Endothelial cell of umbilical vein (primary cell): ENCODE measurements at regions not wholly inside any gene's neighbourhood (a gene's known extent, or its start where the extent isn't known, plus 50 kb on each side); places are given as distances from the start of the nearest gene placed in this dataset.

Source experiments
- CTCF ChIP-seq, 2 donors: IDR thresholded peaks; 1 replicate in 1 of 2; 2 replicates in 1 of 2; pipeline ENCODE4 v1.5.1; 2011; ENCODE audit warnings: low read length in 2 of 2, mild to moderate bottlenecking in 2 of 2, moderate library complexity in 2 of 2, control low read depth in 1 of 2, inconsistent platforms in 1 of 2, low read depth in 1 of 2; ENCODE audit not compliant: insufficient read depth in 1 of 2; ENCODE audit errors: extremely low read depth in 1 of 2
- EZH2 ChIP-seq: IDR thresholded peaks from 2 replicates; pipeline ENCODE4 v1.6.1; 2012; ENCODE audit warnings: borderline replicate concordance, low read depth, mild to moderate bottlenecking, moderate library complexity, low read length, inconsistent platforms; ENCODE audit not compliant: severe bottlenecking
- FOS ChIP-seq: IDR thresholded peaks from 2 replicates; pipeline ENCODE4 v1.6.1; 2011; ENCODE audit warnings: mild to moderate bottlenecking, low read length, moderate library complexity, borderline replicate concordance; ENCODE audit not compliant: insufficient read depth
- MAX ChIP-seq: IDR thresholded peaks from 2 replicates; pipeline ENCODE4 v1.6.1; 2011; ENCODE audit not compliant: insufficient read depth, insufficient read length
- POLR2A ChIP-seq: IDR thresholded peaks from 2 replicates; pipeline ENCODE4 v1.6.1; 2012; ENCODE audit warnings: low read depth, mild to moderate bottlenecking, control low read depth, low read length
- POLR2AphosphoS5 ChIP-seq: IDR thresholded peaks from 2 replicates; pipeline ENCODE4 v1.6.1; 2012; ENCODE audit warnings: low read depth, mild to moderate bottlenecking, control low read depth, low read length, moderate library complexity; ENCODE audit not compliant: insufficient read depth

- no peak for TF ChIP-seq CTCF (IDR thresholded peaks at IDR 0.05; ENCODE audit: extremely low read depth in 1 of 2, insufficient read depth in 1 of 2, low read depth in 1 of 2, low read length in 2 of 2)
- TF ChIP-seq EZH2 = no peak
- no peak for TF ChIP-seq POLR2A
- no peak for TF ChIP-seq FOS
- no peak for TF ChIP-seq MAX
- TF ChIP-seq POLR2AphosphoS5 = no peak
Measured at GRCh38 chr15:88997531-88997930, 84.4 kb upstream of the MFGE8 start.
